Activated CD4-positive, alpha-beta T cell treated with anti-CD3 and anti-CD28 coated beads for 48 hours (primary cell): ENCODE measurements at regions not wholly inside any gene's neighbourhood (a gene's known extent, or its start where the extent isn't known, plus 50 kb on each side); places are given as distances from the start of the nearest gene placed in this dataset.

Experiments
- DNase-seq: peaks from one replicate; pipeline ENCODE4 v3.0.0-alpha.2; 2020

DNA sequence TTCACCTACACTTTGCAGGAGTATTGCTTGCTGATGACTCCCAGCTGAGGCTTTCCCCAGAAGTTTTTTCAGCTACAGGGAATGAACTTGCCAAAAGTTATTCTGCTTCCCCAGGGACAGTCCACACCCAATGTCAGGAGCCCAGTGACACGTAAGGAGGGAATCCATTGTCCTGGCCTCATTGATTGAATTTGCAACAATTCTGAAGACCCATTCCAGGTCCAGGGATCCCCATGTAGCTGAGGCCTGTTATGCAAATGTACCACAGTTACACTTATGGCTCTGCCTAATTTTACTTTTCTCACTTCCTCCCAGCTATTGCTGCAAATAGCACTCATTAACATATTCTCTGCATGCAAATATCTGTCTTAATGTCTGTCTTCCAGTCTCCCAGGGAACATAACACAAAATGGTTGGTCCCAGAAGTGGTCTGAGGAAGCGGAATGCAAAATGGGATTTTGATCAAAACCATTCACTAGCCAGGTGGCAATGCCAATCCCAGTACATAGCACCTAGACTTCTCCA is 113.7 kb upstream of the ACTRT1 start:
- no peak for DNase-seq

DNA sequence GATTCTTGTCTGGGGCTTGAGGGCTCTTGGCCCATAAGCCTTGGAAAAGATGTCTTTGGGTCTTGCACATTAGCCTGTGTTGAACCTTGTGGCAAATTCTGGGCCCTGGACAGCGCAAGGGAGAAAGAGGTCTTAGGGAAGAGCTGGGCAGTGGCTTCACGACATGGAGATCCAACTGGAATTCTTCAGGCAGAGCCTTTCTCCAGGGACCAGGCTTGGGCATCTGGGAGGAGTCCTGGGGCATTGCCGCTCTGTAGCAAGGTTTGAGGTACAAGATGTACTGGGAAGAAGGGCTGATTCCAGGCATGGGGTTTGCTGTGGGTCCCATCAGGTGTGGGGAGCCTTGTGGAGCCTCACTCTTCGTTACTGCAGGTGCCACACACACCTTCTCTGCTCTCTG is 104.0 kb upstream of the ACTRT1 start:
- DNase-seq: no peak

DNA sequence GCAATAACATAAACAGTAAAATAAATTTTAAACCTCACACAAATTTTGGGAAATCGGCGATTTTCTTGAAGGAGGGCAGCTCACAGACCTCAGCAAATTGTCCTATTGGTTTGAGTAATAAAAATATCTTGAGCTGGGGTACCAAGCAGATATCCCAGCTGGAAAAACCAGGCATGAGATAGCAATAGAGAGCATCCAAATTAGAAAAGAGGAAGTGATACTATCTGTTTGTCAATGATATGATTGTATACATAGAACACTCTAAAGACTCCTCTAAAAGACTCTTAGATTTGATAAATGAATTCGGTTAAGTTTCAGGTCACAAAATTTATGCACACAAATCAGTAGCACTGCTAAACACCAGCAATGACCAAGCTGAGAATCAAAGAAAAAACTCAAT is 90.5 kb upstream of the ACTRT1 start:
- DNase-seq: no peak

GRCh38 chrX:128106630-128107029 is 54.4 kb upstream of the ACTRT1 start:
- DNase-seq: no peak

DNA sequence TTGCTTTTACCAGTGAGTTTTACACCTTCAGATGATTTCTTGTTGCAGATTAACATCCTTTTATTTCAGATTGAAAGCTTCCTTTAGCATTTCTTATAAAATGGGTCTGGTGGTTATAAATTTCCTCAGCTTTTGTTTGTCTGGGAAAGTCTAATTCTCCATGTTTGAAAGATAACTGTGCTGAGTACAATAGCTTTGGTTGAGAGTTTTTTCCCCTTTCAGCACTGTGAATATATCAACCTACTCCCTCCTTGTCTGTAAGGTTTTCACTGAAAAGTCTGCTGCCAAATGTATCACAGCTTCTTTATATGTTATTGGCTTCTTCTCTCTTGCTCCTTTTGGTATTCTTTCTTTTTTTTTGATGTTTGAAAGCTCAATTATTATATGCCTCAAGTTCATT is 53.5 kb upstream of the ACTRT1 start:
- no peak for DNase-seq
